ENCODE measurements at regions not wholly inside any gene's neighbourhood (a gene's known extent, or its start where the extent isn't known, plus 50 kb on each side); places are given as distances from the start of the nearest gene placed in this dataset.

GRCh38 chr11:71096751-71097388 lies 155.5 kb downstream of the SHANK2 start:
- no peak for TF ChIP-seq POLR2AphosphoS5 (IDR thresholded peaks at IDR 0.05)
- no peak for TF ChIP-seq EP300 (IDR thresholded peaks at IDR 0.05)
- no peak for TF ChIP-seq CTCF (IDR thresholded peaks at IDR 0.05)
- no peak overlapping the region for H3K27ac ChIP-seq
- intact Hi-C loops (cut with DNase I) = no loop called here
- no peak overlapping the region for H3K4me3 ChIP-seq
- no peaks in the 10 kb centered on the region for H3K9me3 ChIP-seq
- H3K36me3 ChIP-seq = no peaks in the 10 kb centered on the region
- WGBS, 2 donors = 78 to 88% methylated on average over 10 of the region's 10 CpGs
- H3K4me1 ChIP-seq = no peaks in the 10 kb centered on the region
- no peaks in the 10 kb centered on the region for H3K27me3 ChIP-seq
- no peak for DNase-seq

GRCh38 chr11:71095294-71095850 lies 157.0 kb downstream of the SHANK2 start:
- DNase-seq = no peak
- H3K27me3 ChIP-seq = no peaks in the 10 kb centered on the region
- H3K36me3 ChIP-seq = no peaks in the 10 kb centered on the region
- H3K4me1 ChIP-seq = no peaks in the 10 kb centered on the region
- WGBS, 2 donors = 79 to 89% methylated on average over 9 of the region's 9 CpGs
- no peak overlapping the region for H3K4me3 ChIP-seq
- no peaks in the 10 kb centered on the region for H3K9me3 ChIP-seq
- H3K27ac ChIP-seq = no peak overlapping the region
- TF ChIP-seq POLR2AphosphoS5 (IDR thresholded peaks at IDR 0.05) = no peak
- TF ChIP-seq EP300 (IDR thresholded peaks at IDR 0.05) = no peak
- no peak for TF ChIP-seq CTCF (IDR thresholded peaks at IDR 0.05)
- TF ChIP-seq POLR2A (IDR thresholded peaks at IDR 0.05) = no peak
- intact Hi-C loops (cut with DNase I) = no loop called here

GRCh38 chr11:71094296-71095077 lies 157.9 kb downstream of the SHANK2 start:
- Histone ChIP-seq H3K36me3 (no peaks in the 10 kb centered on the region), H3K9me3 (no peaks in the 10 kb centered on the region), H3K4me3 (no peak overlapping the region), H3K27me3 (no peaks in the 10 kb centered on the region), H3K4me1 (no peaks in the 10 kb centered on the region), H3K27ac (no peak overlapping the region)
- intact Hi-C loops (cut with DNase I) = no loop called here
- 95% methylated on average over 26 of the region's 26 CpGs for WGBS, 2 donors
- TF ChIP-seq EP300 (IDR thresholded peaks at IDR 0.05) = no peak
- no peak for TF ChIP-seq CTCF (IDR thresholded peaks at IDR 0.05)
- TF ChIP-seq POLR2AphosphoS5 (IDR thresholded peaks at IDR 0.05) = no peak
- no peak for TF ChIP-seq POLR2A (IDR thresholded peaks at IDR 0.05)
- DNase-seq = no peak

- intact Hi-C loops (cut with DNase I) = no loop called here
- DNase-seq = no peak
- Histone ChIP-seq H3K27me3 (no peaks in the 10 kb centered on the region), H3K4me1 (no peaks in the 10 kb centered on the region), H3K36me3 (no peaks in the 10 kb centered on the region), H3K9me3 (no peaks in the 10 kb centered on the region), H3K27ac (no peak overlapping the region), H3K4me3 (no peak overlapping the region)
- 90 to 94% methylated on average over 14 of the region's 14 CpGs for WGBS, 2 donors
- TF ChIP-seq CTCF (IDR thresholded peaks at IDR 0.05) (no peak), POLR2AphosphoS5 (IDR thresholded peaks at IDR 0.05) (no peak), EP300 (IDR thresholded peaks at IDR 0.05) (no peak), POLR2A (IDR thresholded peaks at IDR 0.05) (no peak)
Measured at GRCh38 chr11:71093783-71094182, 158.6 kb downstream of the SHANK2 start.

All from sigmoid colon (tissue), 6 donors.